HepG2 (cell line): ENCODE measurements at regions not wholly inside any gene's neighbourhood (a gene's known extent, or its start where the extent isn't known, plus 50 kb on each side); places are given as distances from the start of the nearest gene placed in this dataset.

ENCODE experiments used
- BCL6 ChIP-seq: IDR thresholded peaks from 2 replicates; pipeline ENCODE4 v1.6.1; 2016; ENCODE audit warnings: missing genetic modification reagents, missing compliant biosample characterization
- CEBPG ChIP-seq: IDR thresholded peaks from 2 replicates; pipeline ENCODE4 v1.6.1; 2016
- CREB1 ChIP-seq, 2 experiments: fragments of 450-650 bp in 1 of 2; IDR thresholded peaks; 2 replicates each; pipeline ENCODE4 v1.6.1; 2016 to 2017; ENCODE audit warnings: control low read depth in 1 of 2, mild to moderate bottlenecking in 1 of 2, missing compliant biosample characterization in 1 of 2, missing genetic modification characterization in 1 of 2
- ELF4 ChIP-seq: sonication (generic); formaldehyde crosslinking; IDR thresholded peaks from 2 replicates; pipeline ENCODE4 v1.5.0; 2020; ENCODE audit warnings: missing genetic modification reagents, mild to moderate bottlenecking, moderate library complexity, borderline replicate concordance
- FOSL1 ChIP-seq: sonication (generic); formaldehyde crosslinking; IDR thresholded peaks from 2 replicates; pipeline ENCODE4 v1.9.0; 2021; ENCODE audit warnings: missing genetic modification reagents, borderline replicate concordance
- HDAC1 ChIP-seq: sonication (generic); formaldehyde crosslinking; IDR thresholded peaks from 2 replicates; pipeline ENCODE4 v1.5.1; 2020; ENCODE audit warnings: mild to moderate bottlenecking, missing genetic modification reagents
- HDAC6 ChIP-seq: fragments of 200-600 bp; sonication (generic); IDR thresholded peaks from 2 replicates; pipeline ENCODE4 v1.7.0; 2017; ENCODE audit warnings: mild to moderate bottlenecking, antibody characterized with exemption, low read length, low read depth
- HNF4A ChIP-seq: sonication (generic); formaldehyde crosslinking; IDR thresholded peaks from 2 replicates; pipeline ENCODE4 v1.4.0; 2020; ENCODE audit warnings: missing genetic modification reagents
- HOXA3 ChIP-seq: sonication (generic); formaldehyde crosslinking; IDR thresholded peaks from 2 replicates; pipeline ENCODE4 v1.5.0; 2020; ENCODE audit warnings: missing genetic modification reagents
- KDM6A ChIP-seq: IDR thresholded peaks from 2 replicates; pipeline ENCODE4 v1.6.1; 2016; ENCODE audit warnings: low read depth
- NCOA2 ChIP-seq: sonication (generic); formaldehyde crosslinking; IDR thresholded peaks from 2 replicates; pipeline ENCODE4 v1.8.0; 2022; ENCODE audit warnings: inconsistent platforms
- NR2C2 ChIP-seq: sonication (generic); formaldehyde crosslinking; IDR thresholded peaks from 2 replicates; pipeline ENCODE4 v1.4.0; 2020; ENCODE audit warnings: missing genetic modification reagents, mild to moderate bottlenecking, moderate library complexity, borderline replicate concordance
- RCOR2 ChIP-seq: IDR thresholded peaks from 2 replicates; pipeline ENCODE4 v1.6.1; 2016; ENCODE audit warnings: missing biosample characterization, missing genetic modification reagents
- RORA ChIP-seq: sonication (generic); formaldehyde crosslinking; IDR thresholded peaks from 2 replicates; pipeline ENCODE4 v1.5.0; 2020; ENCODE audit warnings: mild to moderate bottlenecking, missing genetic modification reagents, moderate library complexity
- SETDB1 ChIP-seq: sonication (generic); formaldehyde crosslinking; IDR thresholded peaks from 2 replicates; pipeline ENCODE4 v1.5.1; 2020; ENCODE audit warnings: missing genetic modification reagents, mild to moderate bottlenecking, borderline replicate concordance
- SYNCRIP ChIP-seq: fragments of 200-400 bp; formaldehyde crosslinking; IDR thresholded peaks from 2 replicates; pipeline ENCODE4 v1.6.1; 2018; ENCODE audit warnings: mild to moderate bottlenecking, low read depth, low read length; ENCODE audit not compliant: insufficient read depth
- ZFP41 ChIP-seq: sonication (generic); formaldehyde crosslinking; IDR thresholded peaks from 2 replicates; pipeline ENCODE4 v1.4.0; 2020; ENCODE audit warnings: mild to moderate bottlenecking, missing genetic modification reagents, borderline replicate concordance
- TF ChIP-seq, protein P1 (sequence below): sonication (generic); formaldehyde crosslinking; IDR thresholded peaks from 2 replicates; pipeline ENCODE4 v1.5.1; 2020; ENCODE audit warnings: mild to moderate bottlenecking, missing genetic modification reagents, borderline replicate concordance
- TF ChIP-seq, protein P2 (sequence below): sonication (generic); formaldehyde crosslinking; IDR thresholded peaks from 2 replicates; pipeline ENCODE4 v1.4.0; 2020; ENCODE audit warnings: missing genetic modification reagents, borderline replicate concordance
- TF ChIP-seq, protein P3 (sequence below): IDR thresholded peaks from 2 replicates; pipeline ENCODE4 v1.6.1; 2016
- TF ChIP-seq, protein P4 (sequence below): sonication (generic); formaldehyde crosslinking; IDR thresholded peaks from 2 replicates; pipeline ENCODE4 v1.4.0; 2020; ENCODE audit warnings: missing genetic modification reagents

DNA sequence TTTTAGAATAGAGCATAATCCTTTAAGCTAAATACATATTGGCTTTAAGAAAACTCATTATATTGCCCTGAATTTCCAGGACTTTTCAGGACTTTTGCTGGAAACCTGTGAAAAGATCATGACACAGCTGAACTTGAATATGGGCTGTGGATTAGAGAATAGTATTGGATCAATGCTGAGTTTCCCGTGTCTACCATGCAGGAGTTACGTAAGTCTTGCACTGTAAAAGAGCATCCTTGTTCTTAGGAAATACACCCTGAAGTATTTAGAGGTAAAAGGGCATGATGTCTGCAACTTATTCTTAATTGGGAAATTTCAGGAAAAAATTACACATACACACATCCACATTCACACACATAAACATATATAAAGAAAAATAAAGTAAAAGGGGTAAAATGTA, 82.1 kb downstream of the ZFP36L2 start (continued):
- TF ChIP-seq, protein P1, sequence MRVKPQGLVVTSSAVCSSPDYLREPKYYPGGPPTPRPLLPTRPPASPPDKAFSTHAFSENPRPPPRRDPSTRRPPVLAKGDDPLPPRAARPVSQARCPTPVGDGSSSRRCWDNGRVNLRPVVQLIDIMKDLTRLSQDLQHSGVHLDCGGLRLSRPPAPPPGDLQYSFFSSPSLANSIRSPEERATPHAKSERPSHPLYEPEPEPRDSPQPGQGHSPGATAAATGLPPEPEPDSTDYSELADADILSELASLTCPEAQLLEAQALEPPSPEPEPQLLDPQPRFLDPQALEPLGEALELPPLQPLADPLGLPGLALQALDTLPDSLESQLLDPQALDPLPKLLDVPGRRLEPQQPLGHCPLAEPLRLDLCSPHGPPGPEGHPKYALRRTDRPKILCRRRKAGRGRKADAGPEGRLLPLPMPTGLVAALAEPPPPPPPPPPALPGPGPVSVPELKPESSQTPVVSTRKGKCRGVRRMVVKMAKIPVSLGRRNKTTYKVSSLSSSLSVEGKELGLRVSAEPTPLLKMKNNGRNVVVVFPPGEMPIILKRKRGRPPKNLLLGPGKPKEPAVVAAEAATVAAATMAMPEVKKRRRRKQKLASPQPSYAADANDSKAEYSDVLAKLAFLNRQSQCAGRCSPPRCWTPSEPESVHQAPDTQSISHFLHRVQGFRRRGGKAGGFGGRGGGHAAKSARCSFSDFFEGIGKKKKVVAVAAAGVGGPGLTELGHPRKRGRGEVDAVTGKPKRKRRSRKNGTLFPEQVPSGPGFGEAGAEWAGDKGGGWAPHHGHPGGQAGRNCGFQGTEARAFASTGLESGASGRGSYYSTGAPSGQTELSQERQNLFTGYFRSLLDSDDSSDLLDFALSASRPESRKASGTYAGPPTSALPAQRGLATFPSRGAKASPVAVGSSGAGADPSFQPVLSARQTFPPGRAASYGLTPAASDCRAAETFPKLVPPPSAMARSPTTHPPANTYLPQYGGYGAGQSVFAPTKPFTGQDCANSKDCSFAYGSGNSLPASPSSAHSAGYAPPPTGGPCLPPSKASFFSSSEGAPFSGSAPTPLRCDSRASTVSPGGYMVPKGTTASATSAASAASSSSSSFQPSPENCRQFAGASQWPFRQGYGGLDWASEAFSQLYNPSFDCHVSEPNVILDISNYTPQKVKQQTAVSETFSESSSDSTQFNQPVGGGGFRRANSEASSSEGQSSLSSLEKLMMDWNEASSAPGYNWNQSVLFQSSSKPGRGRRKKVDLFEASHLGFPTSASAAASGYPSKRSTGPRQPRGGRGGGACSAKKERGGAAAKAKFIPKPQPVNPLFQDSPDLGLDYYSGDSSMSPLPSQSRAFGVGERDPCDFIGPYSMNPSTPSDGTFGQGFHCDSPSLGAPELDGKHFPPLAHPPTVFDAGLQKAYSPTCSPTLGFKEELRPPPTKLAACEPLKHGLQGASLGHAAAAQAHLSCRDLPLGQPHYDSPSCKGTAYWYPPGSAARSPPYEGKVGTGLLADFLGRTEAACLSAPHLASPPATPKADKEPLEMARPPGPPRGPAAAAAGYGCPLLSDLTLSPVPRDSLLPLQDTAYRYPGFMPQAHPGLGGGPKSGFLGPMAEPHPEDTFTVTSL: peak; percentile 48; the same call in 1 of the 2 replicates
- peak; percentile 50 for TF ChIP-seq HNF4A
- TF ChIP-seq, protein P2, sequence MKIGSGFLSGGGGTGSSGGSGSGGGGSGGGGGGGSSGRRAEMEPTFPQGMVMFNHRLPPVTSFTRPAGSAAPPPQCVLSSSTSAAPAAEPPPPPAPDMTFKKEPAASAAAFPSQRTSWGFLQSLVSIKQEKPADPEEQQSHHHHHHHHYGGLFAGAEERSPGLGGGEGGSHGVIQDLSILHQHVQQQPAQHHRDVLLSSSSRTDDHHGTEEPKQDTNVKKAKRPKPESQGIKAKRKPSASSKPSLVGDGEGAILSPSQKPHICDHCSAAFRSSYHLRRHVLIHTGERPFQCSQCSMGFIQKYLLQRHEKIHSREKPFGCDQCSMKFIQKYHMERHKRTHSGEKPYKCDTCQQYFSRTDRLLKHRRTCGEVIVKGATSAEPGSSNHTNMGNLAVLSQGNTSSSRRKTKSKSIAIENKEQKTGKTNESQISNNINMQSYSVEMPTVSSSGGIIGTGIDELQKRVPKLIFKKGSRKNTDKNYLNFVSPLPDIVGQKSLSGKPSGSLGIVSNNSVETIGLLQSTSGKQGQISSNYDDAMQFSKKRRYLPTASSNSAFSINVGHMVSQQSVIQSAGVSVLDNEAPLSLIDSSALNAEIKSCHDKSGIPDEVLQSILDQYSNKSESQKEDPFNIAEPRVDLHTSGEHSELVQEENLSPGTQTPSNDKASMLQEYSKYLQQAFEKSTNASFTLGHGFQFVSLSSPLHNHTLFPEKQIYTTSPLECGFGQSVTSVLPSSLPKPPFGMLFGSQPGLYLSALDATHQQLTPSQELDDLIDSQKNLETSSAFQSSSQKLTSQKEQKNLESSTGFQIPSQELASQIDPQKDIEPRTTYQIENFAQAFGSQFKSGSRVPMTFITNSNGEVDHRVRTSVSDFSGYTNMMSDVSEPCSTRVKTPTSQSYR: no peak
- no peak for TF ChIP-seq ELF4 (CRISPR knock-in tag)
- no peak for TF ChIP-seq CREB1 (IDR thresholded peaks at IDR 0.05)
- peak; percentile 66 for TF ChIP-seq CREB1 (CRISPR knock-in tag; IDR thresholded peaks at IDR 0.05)
- TF ChIP-seq SETDB1 (CRISPR knock-in tag): no peak
- TF ChIP-seq NR2C2 (CRISPR knock-in tag): peak; percentile 72; the same call in 1 of the 2 replicates
- TF ChIP-seq BCL6: peak; percentile 88
- no peak for TF ChIP-seq SYNCRIP
- TF ChIP-seq, protein P3, sequence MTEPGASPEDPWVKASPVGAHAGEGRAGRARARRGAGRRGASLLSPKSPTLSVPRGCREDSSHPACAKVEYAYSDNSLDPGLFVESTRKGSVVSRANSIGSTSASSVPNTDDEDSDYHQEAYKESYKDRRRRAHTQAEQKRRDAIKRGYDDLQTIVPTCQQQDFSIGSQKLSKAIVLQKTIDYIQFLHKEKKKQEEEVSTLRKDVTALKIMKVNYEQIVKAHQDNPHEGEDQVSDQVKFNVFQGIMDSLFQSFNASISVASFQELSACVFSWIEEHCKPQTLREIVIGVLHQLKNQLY: peak; percentile 57; the same call in 1 of the 2 replicates
- TF ChIP-seq KDM6A: no peak; the same call in 1 of the 2 replicates
- no peak for TF ChIP-seq HDAC6
- TF ChIP-seq RCOR2 (CRISPR knock-in tag): peak; percentile 39; the same call in 1 of the 2 replicates
- TF ChIP-seq, protein P4, sequence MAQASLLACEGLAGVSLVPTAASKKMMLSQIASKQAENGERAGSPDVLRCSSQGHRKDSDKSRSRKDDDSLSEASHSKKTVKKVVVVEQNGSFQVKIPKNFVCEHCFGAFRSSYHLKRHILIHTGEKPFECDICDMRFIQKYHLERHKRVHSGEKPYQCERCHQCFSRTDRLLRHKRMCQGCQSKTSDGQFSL (CRISPR knock-in tag): no peak
- TF ChIP-seq CEBPG: peak; percentile 94
- TF ChIP-seq HDAC1 (CRISPR knock-in tag): peak; percentile 63; the same call in 1 of the 2 replicates
- no peak for TF ChIP-seq RORA (CRISPR knock-in tag)
- no peak for TF ChIP-seq ZFP41
- TF ChIP-seq NCOA2: peak; percentile 46; the same call in 1 of the 2 replicates
- TF ChIP-seq HOXA3 (CRISPR knock-in tag): peak; percentile 21; the same call in 1 of the 2 replicates
- no peak for TF ChIP-seq FOSL1 (CRISPR knock-in tag)
